Ectodermal cell (in vitro differentiated cells): ENCODE measurements at regions not wholly inside any gene's neighbourhood (a gene's known extent, or its start where the extent isn't known, plus 50 kb on each side); places are given as distances from the start of the nearest gene placed in this dataset.

Experiments used
- H3K27ac ChIP-seq: 2 replicates; pipeline ENCODE4 v1.7.0; 2013; ENCODE audit warnings: mild to moderate bottlenecking, low read depth, low read length; ENCODE audit not compliant: insufficient read depth, poor library complexity, severe bottlenecking
- H3K27me3 ChIP-seq: 2 replicates; pipeline ENCODE4 v1.7.0; 2013; ENCODE audit warnings: mild to moderate bottlenecking, low read length; ENCODE audit not compliant: insufficient read depth, control insufficient read depth, poor library complexity, severe bottlenecking
- H3K36me3 ChIP-seq: one replicate; pipeline ENCODE4 v1.7.0; 2013; ENCODE audit warnings: low read length; ENCODE audit not compliant: control insufficient read depth, insufficient read depth
- H3K4me1 ChIP-seq: one replicate; pipeline ENCODE4 v1.7.0; 2013; ENCODE audit warnings: low read length; ENCODE audit not compliant: control insufficient read depth, insufficient read depth
- H3K4me3 ChIP-seq: 2 replicates; pipeline ENCODE4 v1.7.0; 2013; ENCODE audit warnings: low read depth, low read length, control low read depth; ENCODE audit not compliant: insufficient read depth
- H3K9me3 ChIP-seq: 2 replicates; pipeline ENCODE4 v1.7.0; 2013; ENCODE audit warnings: mild to moderate bottlenecking, low read length, moderate library complexity; ENCODE audit not compliant: control insufficient read depth
- WGBS, 2 experiments: methylation state at CpG; one replicate each; pipeline ENCODE4 v1.1.7; 2013; ENCODE audit warnings: missing lambda C conversion rate in 2 of 2; 5-methylcytosine and 5-hydroxymethylcytosine counted together

GRCh38 chr16:86199182-86199581 is 300.2 kb downstream of the IRF8 start:
- peaks cover 8% of the 10 kb centered on the region for H3K4me1 ChIP-seq
- H3K36me3 ChIP-seq, result no peaks in the 10 kb centered on the region
- no peak overlapping the region for H3K27ac ChIP-seq
- peaks cover 30% of the 10 kb centered on the region for H3K27me3 ChIP-seq
- no peak overlapping the region for H3K4me3 ChIP-seq
- 86 to 87% methylated on average over 7 of the region's 7 CpGs for WGBS, 2 experiments
- no peaks in the 10 kb centered on the region for H3K9me3 ChIP-seq

- H3K9me3 ChIP-seq, result no peaks in the 10 kb centered on the region
- peaks cover 27% of the 10 kb centered on the region for H3K27me3 ChIP-seq
- no peak overlapping the region for H3K4me3 ChIP-seq
- peaks cover 5% of the 10 kb centered on the region for H3K4me1 ChIP-seq
- WGBS, 2 experiments, result 83 to 85% methylated on average over 26 to 28 of the region's 28 CpGs
- H3K27ac ChIP-seq, result no peak overlapping the region
- H3K36me3 ChIP-seq, result no peaks in the 10 kb centered on the region
Measured at GRCh38 chr16:86199871-86200695, 301.1 kb downstream of the IRF8 start.

GRCh38 chr16:86200722-86201121 is 301.8 kb downstream of the IRF8 start:
- H3K27ac ChIP-seq, result no peak overlapping the region
- peaks cover 27% of the 10 kb centered on the region for H3K27me3 ChIP-seq
- WGBS, 2 experiments, result 82 to 84% methylated on average over 9 of the region's 9 CpGs
- no peak overlapping the region for H3K4me3 ChIP-seq
- no peaks in the 10 kb centered on the region for H3K36me3 ChIP-seq
- H3K4me1 ChIP-seq, result peaks cover 3% of the 10 kb centered on the region
- no peaks in the 10 kb centered on the region for H3K9me3 ChIP-seq

- WGBS, 2 experiments, result 34 to 39% methylated on average over 9 to 10 of the region's 10 CpGs
- H3K4me3 ChIP-seq, result no peak overlapping the region
- peaks cover 27% of the 10 kb centered on the region for H3K27me3 ChIP-seq
- no peaks in the 10 kb centered on the region for H3K36me3 ChIP-seq
- H3K27ac ChIP-seq, result no peak overlapping the region
- H3K9me3 ChIP-seq, result no peaks in the 10 kb centered on the region
- H3K4me1 ChIP-seq, result peaks cover 3% of the 10 kb centered on the region
Measured at GRCh38 chr16:86201746-86202145, 302.8 kb downstream of the IRF8 start.

GRCh38 chr16:86202267-86202666 is 303.3 kb downstream of the IRF8 start:
- no peaks in the 10 kb centered on the region for H3K9me3 ChIP-seq
- peaks cover 27% of the 10 kb centered on the region for H3K27me3 ChIP-seq
- WGBS, 2 experiments, result 79 to 80% methylated on average over 16 of the region's 16 CpGs
- peaks cover 3% of the 10 kb centered on the region for H3K4me1 ChIP-seq
- H3K27ac ChIP-seq, result no peak overlapping the region
- H3K4me3 ChIP-seq, result no peak overlapping the region
- H3K36me3 ChIP-seq, result no peaks in the 10 kb centered on the region

GRCh38 chr16:86202760-86203426 is 303.9 kb downstream of the IRF8 start:
- H3K9me3 ChIP-seq, result no peaks in the 10 kb centered on the region
- WGBS, 2 experiments, result 95 to 96% methylated on average over 11 of the region's 11 CpGs
- peaks cover 26% of the 10 kb centered on the region for H3K27me3 ChIP-seq
- H3K27ac ChIP-seq, result no peak overlapping the region
- H3K4me3 ChIP-seq, result no peak overlapping the region
- peaks cover 3% of the 10 kb centered on the region for H3K4me1 ChIP-seq
- H3K36me3 ChIP-seq, result no peaks in the 10 kb centered on the region

- Histone ChIP-seq H3K27ac (no peak overlapping the region), H3K27me3 (peaks cover 22% of the 10 kb centered on the region), H3K36me3 (no peaks in the 10 kb centered on the region), H3K9me3 (no peaks in the 10 kb centered on the region), H3K4me1 (peaks cover 3% of the 10 kb centered on the region), H3K4me3 (no peak overlapping the region)
- 80 to 85% methylated on average over 19 of the region's 19 CpGs for WGBS, 2 experiments
Measured at GRCh38 chr16:86203557-86204275, 304.8 kb downstream of the IRF8 start.

GRCh38 chr16:86205521-86206245 is 304.6 kb upstream of the FOXF1 start:
- Histone ChIP-seq H3K4me3 (no peak overlapping the region), H3K9me3 (no peaks in the 10 kb centered on the region), H3K27me3 (peaks cover 8% of the 10 kb centered on the region), H3K36me3 (no peaks in the 10 kb centered on the region), H3K4me1 (peaks cover 3% of the 10 kb centered on the region), H3K27ac (no peak overlapping the region)
- 76 to 84% methylated on average over 16 of the region's 16 CpGs for WGBS, 2 experiments

- no peak overlapping the region for H3K4me3 ChIP-seq
- no peaks in the 10 kb centered on the region for H3K36me3 ChIP-seq
- no peaks in the 10 kb centered on the region for H3K27me3 ChIP-seq
- WGBS, 2 experiments, result 90 to 91% methylated on average over 5 of the region's 5 CpGs
- H3K4me1 ChIP-seq, result no peaks in the 10 kb centered on the region
- no peaks in the 10 kb centered on the region for H3K9me3 ChIP-seq
- H3K27ac ChIP-seq, result no peak overlapping the region
Measured at GRCh38 chr16:86207350-86207749, 303.0 kb upstream of the FOXF1 start.
